HL-60 (cell line): ENCODE measurements at regions not wholly inside any gene's neighbourhood (a gene's known extent, or its start where the extent isn't known, plus 50 kb on each side); places are given as distances from the start of the nearest gene placed in this dataset.

Experiments
- POLR2AphosphoS5 ChIP-seq: IDR thresholded peaks from 2 replicates; pipeline ENCODE4 v1.6.1; 2012; ENCODE audit warnings: low read depth
- SPI1 ChIP-seq: IDR thresholded peaks from 2 replicates; pipeline ENCODE4 v1.6.1; 2012; ENCODE audit warnings: low read depth, mild to moderate bottlenecking, borderline replicate concordance
- TF ChIP-seq, protein P1 (sequence below): IDR thresholded peaks from one replicate; pipeline ENCODE4 v1.5.1; 2011; ENCODE audit warnings: low read length, control low read depth, inconsistent platforms; ENCODE audit not compliant: insufficient read depth
- TF ChIP-seq, protein P2 (sequence below): IDR thresholded peaks from 2 replicates; pipeline ENCODE4 v1.6.1; 2012; ENCODE audit warnings: low read depth; ENCODE audit not compliant: insufficient replicate concordance

DNA sequence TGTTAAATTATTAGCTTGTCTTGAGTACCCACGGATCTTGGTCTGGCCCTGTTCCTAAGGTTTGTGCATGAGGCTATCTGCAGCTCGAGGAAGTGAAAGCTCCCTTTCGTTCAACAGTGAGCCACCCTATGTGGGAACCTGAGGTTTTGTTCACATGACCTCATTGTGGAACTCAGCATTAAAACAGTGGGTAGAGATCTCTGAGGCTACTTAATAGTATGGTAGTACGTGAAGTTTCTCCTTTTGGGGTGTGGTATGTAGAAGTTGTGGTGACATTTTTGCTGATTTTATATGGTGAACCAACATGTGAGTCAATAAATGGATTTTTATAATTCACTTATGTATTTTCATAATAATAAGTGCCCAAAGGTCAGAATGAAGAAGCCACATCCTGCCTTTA, 252.7 kb upstream of the FERD3L start:
- TF ChIP-seq, protein P1, sequence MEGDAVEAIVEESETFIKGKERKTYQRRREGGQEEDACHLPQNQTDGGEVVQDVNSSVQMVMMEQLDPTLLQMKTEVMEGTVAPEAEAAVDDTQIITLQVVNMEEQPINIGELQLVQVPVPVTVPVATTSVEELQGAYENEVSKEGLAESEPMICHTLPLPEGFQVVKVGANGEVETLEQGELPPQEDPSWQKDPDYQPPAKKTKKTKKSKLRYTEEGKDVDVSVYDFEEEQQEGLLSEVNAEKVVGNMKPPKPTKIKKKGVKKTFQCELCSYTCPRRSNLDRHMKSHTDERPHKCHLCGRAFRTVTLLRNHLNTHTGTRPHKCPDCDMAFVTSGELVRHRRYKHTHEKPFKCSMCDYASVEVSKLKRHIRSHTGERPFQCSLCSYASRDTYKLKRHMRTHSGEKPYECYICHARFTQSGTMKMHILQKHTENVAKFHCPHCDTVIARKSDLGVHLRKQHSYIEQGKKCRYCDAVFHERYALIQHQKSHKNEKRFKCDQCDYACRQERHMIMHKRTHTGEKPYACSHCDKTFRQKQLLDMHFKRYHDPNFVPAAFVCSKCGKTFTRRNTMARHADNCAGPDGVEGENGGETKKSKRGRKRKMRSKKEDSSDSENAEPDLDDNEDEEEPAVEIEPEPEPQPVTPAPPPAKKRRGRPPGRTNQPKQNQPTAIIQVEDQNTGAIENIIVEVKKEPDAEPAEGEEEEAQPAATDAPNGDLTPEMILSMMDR = no peak
- TF ChIP-seq POLR2AphosphoS5 = no peak
- TF ChIP-seq SPI1 = no peak
- TF ChIP-seq, protein P2, sequence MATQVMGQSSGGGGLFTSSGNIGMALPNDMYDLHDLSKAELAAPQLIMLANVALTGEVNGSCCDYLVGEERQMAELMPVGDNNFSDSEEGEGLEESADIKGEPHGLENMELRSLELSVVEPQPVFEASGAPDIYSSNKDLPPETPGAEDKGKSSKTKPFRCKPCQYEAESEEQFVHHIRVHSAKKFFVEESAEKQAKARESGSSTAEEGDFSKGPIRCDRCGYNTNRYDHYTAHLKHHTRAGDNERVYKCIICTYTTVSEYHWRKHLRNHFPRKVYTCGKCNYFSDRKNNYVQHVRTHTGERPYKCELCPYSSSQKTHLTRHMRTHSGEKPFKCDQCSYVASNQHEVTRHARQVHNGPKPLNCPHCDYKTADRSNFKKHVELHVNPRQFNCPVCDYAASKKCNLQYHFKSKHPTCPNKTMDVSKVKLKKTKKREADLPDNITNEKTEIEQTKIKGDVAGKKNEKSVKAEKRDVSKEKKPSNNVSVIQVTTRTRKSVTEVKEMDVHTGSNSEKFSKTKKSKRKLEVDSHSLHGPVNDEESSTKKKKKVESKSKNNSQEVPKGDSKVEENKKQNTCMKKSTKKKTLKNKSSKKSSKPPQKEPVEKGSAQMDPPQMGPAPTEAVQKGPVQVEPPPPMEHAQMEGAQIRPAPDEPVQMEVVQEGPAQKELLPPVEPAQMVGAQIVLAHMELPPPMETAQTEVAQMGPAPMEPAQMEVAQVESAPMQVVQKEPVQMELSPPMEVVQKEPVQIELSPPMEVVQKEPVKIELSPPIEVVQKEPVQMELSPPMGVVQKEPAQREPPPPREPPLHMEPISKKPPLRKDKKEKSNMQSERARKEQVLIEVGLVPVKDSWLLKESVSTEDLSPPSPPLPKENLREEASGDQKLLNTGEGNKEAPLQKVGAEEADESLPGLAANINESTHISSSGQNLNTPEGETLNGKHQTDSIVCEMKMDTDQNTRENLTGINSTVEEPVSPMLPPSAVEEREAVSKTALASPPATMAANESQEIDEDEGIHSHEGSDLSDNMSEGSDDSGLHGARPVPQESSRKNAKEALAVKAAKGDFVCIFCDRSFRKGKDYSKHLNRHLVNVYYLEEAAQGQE = no peak
